GM12865 (cell line): ENCODE measurements at regions not wholly inside any gene's neighbourhood (a gene's known extent, or its start where the extent isn't known, plus 50 kb on each side); places are given as distances from the start of the nearest gene placed in this dataset.

Source experiments
- DNase-seq: peaks from one replicate; pipeline ENCODE4 v3.0.0; 2010; ENCODE audit warnings: low read depth
- H3K4me3 ChIP-seq: 2 replicates; pipeline ENCODE4 v1.5.1; 2011; ENCODE audit warnings: mild to moderate bottlenecking, low read depth, low read length, control low read depth
- CTCF ChIP-seq: IDR thresholded peaks from 2 replicates; pipeline ENCODE4 v1.5.1; 2011; ENCODE audit warnings: low read length, control low read depth, low read depth, inconsistent platforms; ENCODE audit not compliant: insufficient read depth; ENCODE audit errors: missing control alignments

- no peak for TF ChIP-seq CTCF
- DNase-seq, result no peak
Measured at GRCh38 chr16:52731219-52731875, 184.4 kb upstream of the TOX3 start.

GRCh38 chr16:52729731-52730130, 182.8 kb upstream of the TOX3 start:
- no peak for TF ChIP-seq CTCF
- H3K4me3 ChIP-seq, result no peak overlapping the region
- no peak for DNase-seq

More at GRCh38 chr16:52731219-52731875, 184.4 kb upstream of the TOX3 start:
- H3K4me3 ChIP-seq, result no peak overlapping the region

- DNase-seq, result no peak
Measured at GRCh38 chr16:52727849-52728248, 180.9 kb upstream of the TOX3 start.

GRCh38 chr16:52727441-52727840, 180.5 kb upstream of the TOX3 start:
- DNase-seq, result no peak
- no peak overlapping the region for H3K4me3 ChIP-seq
- no peak for TF ChIP-seq CTCF

More at GRCh38 chr16:52727849-52728248, 180.9 kb upstream of the TOX3 start:
- no peak overlapping the region for H3K4me3 ChIP-seq
- no peak for TF ChIP-seq CTCF

- TF ChIP-seq CTCF, result no peak
- no peak for DNase-seq
- no peak overlapping the region for H3K4me3 ChIP-seq
Measured at GRCh38 chr16:52725461-52725860, 178.5 kb upstream of the TOX3 start.

GRCh38 chr16:52725043-52725442, 178.1 kb upstream of the TOX3 start:
- no peak for DNase-seq
- TF ChIP-seq CTCF, result no peak
- H3K4me3 ChIP-seq, result no peak overlapping the region

GRCh38 chr16:52721331-52721730, 174.4 kb upstream of the TOX3 start:
- H3K4me3 ChIP-seq, result no peak overlapping the region
- TF ChIP-seq CTCF, result no peak
- DNase-seq, result no peak
